ENCODE measurements at regions not wholly inside any gene's neighbourhood (a gene's known extent, or its start where the extent isn't known, plus 50 kb on each side); places are given as distances from the start of the nearest gene placed in this dataset.
"Not testable (repeated sequence)": the region's sequence is repeated elsewhere in the genome, so short reads cannot be mapped to it uniquely, and the experiment has no call there.

GRCh38 chr1:157382351-157382750, 170.0 kb downstream of the FCRL5 start:
- CTCF ChIA-PET: interaction anchor here (0.9 kb wide), 1 partner anchor 18 kb away, joined by 3 read pairs; no protein-coding TSS in a partner anchor

GRCh38 chr1:157380523-157380922, 171.8 kb downstream of the FCRL5 start:
- ATAC-seq (no peak), DNase-seq (ENCODE audit: low spot score) (no peak)
- ChIA-PET POLR2A (no interaction called here), CTCF (interaction anchor here (0.7 to 1.7 kb wide), 3 partner anchors 111 to 290 kb away, joined by 4 to 7 read pairs (median 5); no protein-coding TSS in a partner anchor)
- Mint-ChIP-seq H3K4me1 (peaks cover 20% of the 10 kb centered on the region), H3K27me3 (ENCODE audit: low read depth) (no peaks in the 10 kb centered on the region), H3K4me3 (no peak overlapping the region), H3K27ac (no peak overlapping the region), H3K36me3 (no peaks in the 10 kb centered on the region), H3K9me3 (no peaks in the 10 kb centered on the region)
- TF ChIP-seq JUN (CRISPR knock-in tag; IDR thresholded peaks at IDR 0.05): no peak
- TF ChIP-seq PREB (CRISPR knock-in tag; IDR thresholded peaks at IDR 0.05; ENCODE audit: borderline replicate concordance): no peak
- no peak for TF ChIP-seq EMX1 (CRISPR knock-in tag; IDR thresholded peaks at IDR 0.05)
- TF ChIP-seq ATF1 (CRISPR knock-in tag; IDR thresholded peaks at IDR 0.05): no peak
- no peak for TF ChIP-seq ZSCAN18 (CRISPR knock-in tag; IDR thresholded peaks at IDR 0.05)
- no peak for TF ChIP-seq SMAD4 (CRISPR knock-in tag; IDR thresholded peaks at IDR 0.05)
- no peak for TF ChIP-seq GTF2I (CRISPR knock-in tag; conservative IDR thresholded peaks at IDR 0.05)

More at GRCh38 chr1:157382351-157382750, 170.0 kb downstream of the FCRL5 start:
- DNase-seq (ENCODE audit: low spot score): no peak
- Mint-ChIP-seq H3K4me1 (peaks cover 20% of the 10 kb centered on the region), H3K27me3 (ENCODE audit: low read depth) (no peaks in the 10 kb centered on the region), H3K36me3 (no peaks in the 10 kb centered on the region), H3K9me3 (no peaks in the 10 kb centered on the region), H3K27ac (no peak overlapping the region), H3K4me3 (no peak overlapping the region)
- peak; percentile 55 for ATAC-seq
- no peak for TF ChIP-seq ZNF138 (CRISPR knock-in tag; conservative IDR thresholded peaks at IDR 0.05)
- no peak for TF ChIP-seq TCF7 (CRISPR knock-in tag; IDR thresholded peaks at IDR 0.05; ENCODE audit: low read depth)
- TF ChIP-seq GRHL2 (CRISPR knock-in tag; IDR thresholded peaks at IDR 0.05; ENCODE audit: insufficient replicate concordance, severe bottlenecking): no peak
- TF ChIP-seq PRRX2 (CRISPR knock-in tag; IDR thresholded peaks at IDR 0.05): no peak
- TF ChIP-seq NR3C1 (CRISPR knock-in tag; conservative IDR thresholded peaks at IDR 0.05; ENCODE audit: low read depth): no peak
- TF ChIP-seq NR2C2 (CRISPR knock-in tag; IDR thresholded peaks at IDR 0.05): no peak
- no peak for TF ChIP-seq FOXJ3 (CRISPR knock-in tag; IDR thresholded peaks at IDR 0.05; ENCODE audit: borderline replicate concordance)
- no peak for TF ChIP-seq JAZF1 (CRISPR knock-in tag; IDR thresholded peaks at IDR 0.05)
- no peak for TF ChIP-seq SP1 (CRISPR knock-in tag; conservative IDR thresholded peaks at IDR 0.05)
- TF ChIP-seq CBFB (CRISPR knock-in tag; IDR thresholded peaks at IDR 0.05; ENCODE audit: low read depth): no peak
- TF ChIP-seq MXD4 (CRISPR knock-in tag; IDR thresholded peaks at IDR 0.05; ENCODE audit: borderline replicate concordance): no peak
- TF ChIP-seq ZNF232 (CRISPR knock-in tag; IDR thresholded peaks at IDR 0.05): no peak
- TF ChIP-seq SMAD3 (CRISPR knock-in tag; IDR thresholded peaks at IDR 0.05; ENCODE audit: borderline replicate concordance): no peak
- no peak for TF ChIP-seq ZNF396 (CRISPR knock-in tag; IDR thresholded peaks at IDR 0.05; ENCODE audit: borderline replicate concordance)
- no peak for TF ChIP-seq SMAD4 (CRISPR knock-in tag; IDR thresholded peaks at IDR 0.05)
- POLR2A ChIA-PET: no interaction called here

GRCh38 chr1:157377280-157377713, 175.0 kb downstream of the FCRL5 start:
- peak; percentile 94 for ATAC-seq
- TF ChIP-seq GTF2I (CRISPR knock-in tag; conservative IDR thresholded peaks at IDR 0.05) (peak; percentile 83; the same call in 1 of the 2 replicates), CTCF (IDR thresholded peaks at IDR 0.05) (peak; percentile 54; the same call in 1 of the 2 replicates)
- H3K27me3 Mint-ChIP-seq (ENCODE audit: low read depth); CTCF ChIA-PET; H3K27ac Mint-ChIP-seq; H3K9me3 Mint-ChIP-seq; POLR2A ChIA-PET; H3K36me3 Mint-ChIP-seq; H3K4me3 Mint-ChIP-seq: not testable (repeated sequence)
- DNase-seq (ENCODE audit: low spot score): peak; percentile 75
- H3K4me1 Mint-ChIP-seq: peaks cover 16% of the 10 kb centered on the region

Measured in WTC11 (cell line).